HG03060 (cell line): ENCODE measurements at regions not wholly inside any gene's neighbourhood (a gene's known extent, or its start where the extent isn't known, plus 50 kb on each side); places are given as distances from the start of the nearest gene placed in this dataset.

Experiments
- ATAC-seq: cut with Tn5 transposase; IDR thresholded peaks from one replicate; pipeline ENCODE4 v1.9.1; 2021; ENCODE audit warnings: low read depth, moderate number of reproducible peaks; ENCODE audit not compliant: unreplicated experiment

DNA sequence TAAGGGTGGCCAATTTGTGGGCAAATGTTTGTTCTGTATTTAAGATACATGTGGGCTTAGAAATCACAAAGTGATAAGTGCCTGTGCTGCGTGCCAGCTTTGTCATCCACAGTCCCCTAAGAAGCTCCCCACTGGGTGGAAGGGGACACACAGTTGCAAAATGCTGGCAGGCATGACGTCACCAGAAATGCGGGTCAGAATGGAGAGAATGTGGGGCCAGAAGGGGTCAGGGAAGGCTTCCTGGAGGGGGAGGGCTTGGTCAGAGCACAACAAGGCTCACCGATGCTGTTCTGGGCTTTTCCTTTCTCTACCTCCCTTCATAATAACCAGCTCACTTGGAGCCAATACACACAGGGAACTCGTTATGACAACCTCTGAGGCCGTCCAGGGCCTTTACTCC lies 207.3 kb downstream of the URI1 start:
- no peak for ATAC-seq

- ATAC-seq, result no peak
Observed at GRCh38 chr19:30150626-30151025, 208.6 kb downstream of the URI1 start.

DNA sequence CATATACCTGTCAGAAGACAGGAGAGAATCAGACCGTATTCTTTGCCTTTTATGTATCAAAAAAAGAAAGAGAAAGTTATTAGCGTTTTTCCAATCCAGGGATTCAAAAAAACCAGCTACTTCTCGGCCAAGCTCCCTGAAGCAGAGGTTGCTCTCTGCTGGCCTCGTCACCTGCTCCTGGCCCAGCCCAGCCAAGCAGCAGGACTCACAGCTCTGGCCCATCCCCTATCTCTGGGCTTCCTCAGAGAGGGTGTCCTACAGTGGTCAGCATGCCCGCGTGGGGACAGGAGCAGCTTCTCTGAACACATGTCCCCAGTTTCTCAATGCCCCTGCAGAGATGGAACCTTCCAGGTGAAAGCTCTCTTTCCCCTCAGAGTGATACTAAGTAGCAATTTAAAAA lies 209.0 kb downstream of the URI1 start:
- ATAC-seq, result no peak

DNA sequence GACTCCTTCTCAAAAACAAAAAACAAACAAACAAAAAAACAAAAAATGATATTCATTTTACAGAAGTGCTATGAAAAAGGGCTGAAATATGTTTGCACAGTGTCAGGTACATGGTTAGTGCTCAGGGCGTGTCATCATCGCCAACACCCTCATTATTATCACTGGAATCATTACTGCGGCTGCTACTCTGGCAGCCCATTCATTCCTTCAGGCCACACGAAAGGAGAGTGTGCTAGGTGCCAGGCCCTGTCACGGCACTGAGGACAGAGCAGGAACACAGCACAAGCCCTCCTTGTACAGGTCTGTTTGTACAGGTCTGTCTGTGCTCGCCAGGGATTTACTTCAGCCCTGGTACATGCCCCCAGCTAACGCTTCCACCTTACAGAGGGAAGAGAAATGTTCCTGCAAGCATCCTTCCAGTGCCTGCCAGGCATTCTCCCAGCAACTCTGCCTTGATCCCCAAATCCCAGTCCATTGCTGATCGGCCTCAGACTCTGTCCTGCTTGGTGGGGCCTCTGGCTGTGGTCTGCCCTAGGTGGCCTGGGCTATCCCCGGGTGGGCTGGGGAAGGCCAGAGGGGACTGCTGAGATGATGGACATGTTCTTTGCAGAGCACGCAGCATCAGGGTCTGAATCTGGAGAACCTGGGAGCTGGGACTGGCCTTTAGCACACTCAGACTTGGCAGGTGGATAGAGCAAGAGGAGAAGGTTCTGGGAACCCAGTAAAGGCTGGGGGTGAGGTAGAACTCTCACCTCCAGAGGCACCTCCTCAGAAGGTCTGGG lies 210.7 kb downstream of the URI1 start:
- no peak for ATAC-seq

DNA sequence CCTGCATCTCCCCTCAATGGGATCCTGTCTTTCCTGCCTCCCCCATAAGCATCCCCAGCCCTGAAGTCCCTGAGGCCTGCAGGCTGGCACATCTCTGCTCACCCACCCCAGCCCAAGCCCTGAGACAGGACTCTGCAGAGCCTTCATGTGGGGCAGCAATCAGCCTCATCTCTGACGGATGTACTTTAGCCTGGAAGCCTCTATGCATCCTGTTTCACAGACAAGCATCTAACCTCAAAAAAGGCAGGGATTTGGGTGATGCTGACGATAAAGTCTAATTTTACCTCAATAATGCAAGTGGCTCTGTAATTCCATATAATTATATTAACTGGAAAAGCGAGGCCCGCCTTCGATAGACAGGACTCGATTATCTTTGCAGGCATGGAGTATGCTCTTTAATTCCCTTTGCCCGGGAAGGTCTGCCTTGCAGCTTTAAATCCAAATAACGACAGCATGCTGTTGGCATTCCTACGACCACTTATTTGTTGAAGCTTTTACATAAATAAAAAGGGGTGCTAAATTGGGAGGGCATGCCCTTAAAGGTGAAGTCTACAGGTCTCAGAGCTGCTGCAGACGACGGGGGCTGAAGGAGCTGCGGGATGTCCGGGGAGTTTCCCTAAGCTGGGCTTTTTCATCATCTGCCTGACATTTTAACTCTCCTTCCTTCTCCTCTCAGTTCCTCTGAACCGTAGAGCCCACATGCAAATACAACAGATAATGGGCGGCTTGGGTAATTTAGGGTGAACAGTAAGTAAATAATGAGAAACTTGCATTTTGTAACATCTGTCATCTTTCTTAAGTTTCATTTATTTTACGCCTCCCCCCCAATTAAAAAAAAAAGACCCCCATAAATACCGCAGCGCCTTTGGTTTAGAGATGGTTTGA lies 211.5 kb downstream of the URI1 start:
- ATAC-seq, result no peak

DNA sequence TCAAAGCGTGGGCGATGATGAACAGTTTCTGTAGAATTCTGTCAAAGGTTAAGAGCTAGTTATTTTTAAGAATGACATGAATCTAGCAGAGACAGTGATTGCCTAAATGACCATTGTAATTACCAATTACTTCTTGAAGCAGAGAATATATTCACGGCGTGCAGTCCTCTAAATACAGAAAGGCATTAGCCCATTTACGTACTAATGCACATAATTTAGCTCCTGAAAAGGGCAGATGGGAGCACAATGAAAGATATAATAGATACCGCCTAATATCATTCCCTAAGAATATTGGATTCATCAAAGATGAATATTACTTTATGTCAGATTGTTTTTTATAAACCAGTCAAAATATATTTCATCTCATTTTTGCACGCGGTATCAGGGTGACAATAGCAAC lies 212.4 kb downstream of the URI1 start:
- ATAC-seq, result no peak

GRCh38 chr19:30155381-30156200 lies 213.6 kb downstream of the URI1 start:
- no peak for ATAC-seq

GRCh38 chr19:30156646-30157045 lies 214.6 kb downstream of the URI1 start:
- ATAC-seq, result no peak

DNA sequence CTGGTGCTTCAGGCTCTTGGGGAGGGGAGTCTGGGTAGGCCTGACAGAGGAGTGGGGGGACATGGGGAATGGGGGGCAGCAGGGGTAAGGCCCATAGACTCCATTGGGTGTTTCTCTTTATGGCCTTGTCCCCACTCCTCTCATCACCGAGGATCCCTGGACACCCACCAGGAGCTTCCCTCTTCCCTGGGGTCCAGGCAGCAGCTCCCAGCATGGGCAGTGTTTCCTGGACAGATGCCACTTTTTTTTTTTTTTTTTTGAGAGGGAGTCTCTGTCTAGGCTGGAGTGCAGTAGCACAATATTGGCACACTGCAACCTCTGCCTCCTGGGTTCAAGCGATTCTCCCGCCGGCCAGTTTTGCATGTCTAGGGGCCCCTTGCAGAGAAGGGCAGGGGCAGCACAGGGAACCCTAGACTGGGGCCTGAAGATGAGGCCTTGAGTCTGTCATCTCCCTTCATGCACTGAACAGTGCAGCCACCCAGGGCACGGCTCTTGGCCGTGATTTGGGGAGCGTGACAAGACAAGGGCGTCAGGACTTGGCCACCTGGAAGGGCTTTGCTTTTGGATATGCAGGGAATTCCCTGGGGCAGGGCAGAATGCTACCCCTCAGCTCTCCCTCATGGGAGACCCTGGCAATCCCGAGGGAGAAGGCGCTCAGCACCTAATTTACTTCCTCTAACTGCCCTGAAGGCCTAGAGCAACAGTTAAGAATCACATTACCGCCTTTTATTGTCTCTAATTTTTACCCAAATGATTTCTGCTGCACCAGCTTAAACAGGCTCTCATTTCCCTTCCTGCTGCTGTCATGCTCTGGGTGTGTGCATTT lies 213.9 kb upstream of the ZNF536 start:
- ATAC-seq, result no peak

- no peak for ATAC-seq
Observed at GRCh38 chr19:30158893-30159245, 213.3 kb upstream of the ZNF536 start.

GRCh38 chr19:30159636-30160035 lies 212.5 kb upstream of the ZNF536 start:
- ATAC-seq, result no peak

- no peak for ATAC-seq
Observed at GRCh38 chr19:30160426-30160825, 211.8 kb upstream of the ZNF536 start.

- no peak for ATAC-seq
Observed at GRCh38 chr19:30161021-30161655, 211.0 kb upstream of the ZNF536 start.

GRCh38 chr19:30161770-30162169 lies 210.4 kb upstream of the ZNF536 start:
- no peak for ATAC-seq

DNA sequence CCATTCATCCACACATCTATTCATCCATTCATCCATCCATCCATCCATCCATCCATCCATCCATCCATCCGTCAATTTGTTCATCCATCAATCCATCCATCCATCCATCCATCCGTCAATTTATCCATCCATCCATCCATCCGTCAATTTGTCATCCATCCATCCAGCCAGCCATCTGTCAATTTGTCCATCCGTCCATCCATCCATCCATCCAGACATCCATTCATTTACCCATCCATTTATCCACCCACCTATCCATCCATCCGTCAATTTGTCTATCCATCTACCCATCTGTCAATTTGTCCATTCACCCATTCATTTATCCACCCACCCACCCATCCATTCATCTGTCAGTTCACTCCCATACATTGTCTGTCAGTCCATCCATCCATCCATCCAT lies 209.5 kb upstream of the ZNF536 start:
- ATAC-seq, result no peak

DNA sequence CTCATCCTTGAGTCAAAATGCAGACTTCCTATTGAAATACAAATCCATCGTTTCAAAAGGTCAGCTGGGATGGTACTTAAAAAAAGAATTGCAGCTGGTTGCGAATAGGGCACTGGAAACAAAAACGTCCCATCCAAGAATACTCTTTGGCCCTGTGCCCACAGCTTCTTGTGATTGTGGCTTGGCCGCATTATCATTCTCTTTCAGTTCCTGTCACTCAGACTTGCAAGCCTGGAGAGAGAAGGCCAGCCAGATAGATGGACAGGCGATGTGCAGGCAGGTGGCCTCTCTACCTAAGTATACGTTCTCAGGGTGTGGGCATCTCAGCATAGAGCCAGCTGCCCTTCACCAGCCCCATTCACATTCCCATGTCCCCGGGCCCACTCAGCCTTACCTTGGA lies 208.5 kb upstream of the ZNF536 start:
- ATAC-seq, result no peak

- no peak for ATAC-seq
Observed at GRCh38 chr19:30165228-30165813, 206.9 kb upstream of the ZNF536 start.

- no peak for ATAC-seq
Observed at GRCh38 chr19:30167206-30167868, 204.8 kb upstream of the ZNF536 start.
